ACC112 (cell line): ENCODE measurements at regions not wholly inside any gene's neighbourhood (a gene's known extent, or its start where the extent isn't known, plus 50 kb on each side); places are given as distances from the start of the nearest gene placed in this dataset.
"Not testable (repeated sequence)": the region's sequence is repeated elsewhere in the genome, so short reads cannot be mapped to it uniquely, and the experiment has no call there.

Experiments used
- H2AFZ ChIP-seq: fragments of 200-600 bp; sonication (generic); one replicate; pipeline ENCODE4 v1.6.0; 2017; ENCODE audit warnings: antibody characterized with exemption, low read length; ENCODE audit not compliant: unreplicated experiment
- H3K27ac ChIP-seq: fragments of 200-600 bp; sonication (generic); 2 replicates; pipeline ENCODE4 v1.5.1; 2014; ENCODE audit warnings: low read depth, mild to moderate bottlenecking, antibody characterized with exemption, low read length, moderate library complexity
- H3K27me3 ChIP-seq: fragments of 200-600 bp; sonication (generic); 2 replicates; pipeline ENCODE4 v1.6.1; 2014; ENCODE audit warnings: mild to moderate bottlenecking, antibody characterized with exemption, low read length, moderate library complexity, mixed read lengths; ENCODE audit not compliant: insufficient read depth
- H3K36me3 ChIP-seq: fragments of 200-600 bp; sonication (generic); 2 replicates; pipeline ENCODE4 v1.6.1; 2016; ENCODE audit warnings: mild to moderate bottlenecking, antibody characterized with exemption, low read length, moderate library complexity, mixed read lengths; ENCODE audit not compliant: insufficient read depth
- H3K4me1 ChIP-seq: fragments of 200-600 bp; sonication (generic); one replicate; pipeline ENCODE4 v1.6.1; 2016; ENCODE audit warnings: low read length, mixed read lengths; ENCODE audit not compliant: insufficient read depth, unreplicated experiment, control insufficient read depth
- H3K4me3 ChIP-seq: fragments of 200-600 bp; sonication (generic); 2 replicates; pipeline ENCODE4 v1.5.1; 2014; ENCODE audit warnings: mild to moderate bottlenecking, low read depth, low read length
- H3K79me2 ChIP-seq: fragments of 200-600 bp; sonication (generic); one replicate; pipeline ENCODE4 v1.6.0; 2016; ENCODE audit warnings: low read length; ENCODE audit not compliant: control insufficient read depth, unreplicated experiment, insufficient read depth

GRCh38 chr2:11877764-11878163 lies 131.3 kb downstream of the LPIN1 start:
- peaks cover 13% of the 10 kb centered on the region for H3K27me3 ChIP-seq
- no peak overlapping the region for H2AFZ ChIP-seq
- no peaks in the 10 kb centered on the region for H3K4me1 ChIP-seq
- H3K36me3 ChIP-seq = no peaks in the 10 kb centered on the region
- H3K4me3 ChIP-seq = no peak overlapping the region
- no peaks in the 10 kb centered on the region for H3K79me2 ChIP-seq
- no peak overlapping the region for H3K27ac ChIP-seq

- not testable (repeated sequence) for H3K79me2 ChIP-seq, H3K4me1 ChIP-seq, H3K36me3 ChIP-seq, H3K4me3 ChIP-seq, H3K27me3 ChIP-seq, H3K27ac ChIP-seq, H2AFZ ChIP-seq
Observed at GRCh38 chr2:11885253-11885652, 138.8 kb downstream of the LPIN1 start.

- H3K4me1 ChIP-seq, H3K27ac ChIP-seq, H3K27me3 ChIP-seq, H3K4me3 ChIP-seq, H3K36me3 ChIP-seq, H3K79me2 ChIP-seq, H2AFZ ChIP-seq: not testable (repeated sequence)
Observed at GRCh38 chr2:11886899-11887298, 140.5 kb downstream of the LPIN1 start.

DNA sequence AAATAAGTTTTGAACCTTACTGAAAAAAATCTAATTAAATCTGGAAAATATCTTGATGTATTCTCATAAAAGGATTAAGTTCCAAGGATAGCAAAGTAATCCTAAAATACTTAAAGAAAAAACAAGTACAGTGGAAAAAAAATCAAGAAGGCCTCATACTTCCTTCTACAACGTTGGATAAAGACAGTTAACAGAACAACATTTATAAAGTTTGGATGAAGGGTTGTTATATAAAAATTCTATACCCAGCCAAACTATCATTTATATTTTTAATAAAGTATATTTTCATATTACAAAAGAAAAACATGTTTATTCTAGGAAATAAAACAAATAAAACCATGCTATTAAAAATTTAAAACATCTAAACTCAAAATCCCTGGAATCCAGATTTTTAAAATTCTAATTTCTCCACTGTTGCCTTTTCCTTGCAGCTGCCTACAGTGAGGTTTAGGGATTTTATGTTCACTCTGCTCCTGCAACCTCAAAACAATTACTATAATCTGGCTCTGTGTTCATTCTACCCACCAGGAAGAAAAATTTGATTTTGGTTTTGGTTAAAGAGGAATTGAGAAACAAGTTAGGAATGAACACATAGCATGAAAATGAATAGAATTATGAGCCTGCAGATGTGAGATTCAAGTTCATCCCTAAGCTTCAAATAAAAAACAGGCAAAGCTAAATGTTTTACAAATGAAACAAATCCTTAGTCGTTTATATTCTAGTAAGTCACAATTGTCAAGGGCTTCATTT lies 142.8 kb downstream of the LPIN1 start:
- Histone ChIP-seq H3K27ac (no peak overlapping the region), H2AFZ (no peak overlapping the region), H3K79me2 (no peaks in the 10 kb centered on the region), H3K36me3 (no peaks in the 10 kb centered on the region), H3K27me3 (no peaks in the 10 kb centered on the region), H3K4me3 (no peak overlapping the region), H3K4me1 (no peaks in the 10 kb centered on the region)

GRCh38 chr2:11889854-11890253 lies 143.4 kb downstream of the LPIN1 start:
- H3K27ac ChIP-seq = no peak overlapping the region
- H3K27me3 ChIP-seq = no peaks in the 10 kb centered on the region
- no peak overlapping the region for H2AFZ ChIP-seq
- H3K79me2 ChIP-seq = no peaks in the 10 kb centered on the region
- no peaks in the 10 kb centered on the region for H3K4me1 ChIP-seq
- no peak overlapping the region for H3K4me3 ChIP-seq
- no peaks in the 10 kb centered on the region for H3K36me3 ChIP-seq

DNA sequence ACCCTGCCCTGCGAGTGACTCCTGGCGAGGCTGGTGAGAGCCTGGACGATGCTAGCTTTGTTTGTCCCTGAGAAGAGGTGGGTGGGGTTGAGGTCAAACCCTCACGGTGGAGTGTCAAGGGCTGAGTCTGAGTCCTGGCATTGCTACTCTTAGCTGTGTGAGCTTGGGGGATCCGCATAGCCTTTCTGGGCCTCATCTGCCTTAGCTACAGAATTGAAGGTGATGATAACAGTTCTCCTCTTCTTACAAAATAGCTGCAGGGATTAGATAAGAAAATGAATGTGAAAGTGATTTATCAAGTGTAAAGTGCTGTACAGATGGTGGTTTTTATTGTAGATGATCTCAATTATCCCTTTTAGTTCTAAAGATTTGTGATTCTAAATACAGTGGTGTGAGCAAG lies 144.6 kb downstream of the LPIN1 start:
- Histone ChIP-seq H2AFZ (no peak overlapping the region), H3K4me1 (no peaks in the 10 kb centered on the region), H3K27me3 (no peaks in the 10 kb centered on the region), H3K4me3 (no peak overlapping the region), H3K36me3 (no peaks in the 10 kb centered on the region), H3K79me2 (no peaks in the 10 kb centered on the region), H3K27ac (no peak overlapping the region)

GRCh38 chr2:11891671-11892440 lies 145.4 kb downstream of the LPIN1 start:
- Histone ChIP-seq H3K79me2 (no peaks in the 10 kb centered on the region), H3K27ac (no peak overlapping the region), H3K36me3 (no peaks in the 10 kb centered on the region)

DNA sequence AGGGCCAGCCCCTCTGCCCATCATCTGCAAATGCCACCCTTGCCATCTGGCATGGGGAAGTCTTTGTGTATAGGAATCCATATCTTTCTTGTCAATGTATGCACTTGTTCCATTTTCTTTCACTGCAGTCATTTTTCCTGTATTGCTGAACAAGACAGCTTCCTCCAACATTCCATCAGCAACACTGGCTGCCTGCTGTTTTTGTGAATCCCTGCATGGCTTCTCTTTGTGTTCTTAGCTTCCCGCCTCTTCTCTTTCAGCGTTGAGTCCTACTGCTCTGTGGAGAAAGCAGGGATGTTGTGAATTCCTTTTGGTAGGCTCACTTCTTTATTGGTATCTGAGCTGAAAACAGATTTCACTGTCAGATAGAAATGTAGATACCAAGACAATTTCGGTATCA lies 150.0 kb downstream of the LPIN1 start:
- peaks cover 11% of the 10 kb centered on the region for H3K4me1 ChIP-seq
- H2AFZ ChIP-seq = no peak overlapping the region
- H3K36me3 ChIP-seq = no peaks in the 10 kb centered on the region
- H3K4me3 ChIP-seq = no peak overlapping the region
- no peaks in the 10 kb centered on the region for H3K79me2 ChIP-seq
- H3K27me3 ChIP-seq = no peaks in the 10 kb centered on the region
- no peak overlapping the region for H3K27ac ChIP-seq

More at GRCh38 chr2:11891671-11892440, 145.4 kb downstream of the LPIN1 start:
- Histone ChIP-seq H2AFZ (no peak overlapping the region), H3K4me3 (no peak overlapping the region), H3K27me3 (no peaks in the 10 kb centered on the region), H3K4me1 (no peaks in the 10 kb centered on the region)

GRCh38 chr2:11898576-11898975 lies 152.1 kb downstream of the LPIN1 start:
- no peak overlapping the region for H3K4me3 ChIP-seq
- no peaks in the 10 kb centered on the region for H3K79me2 ChIP-seq
- no peaks in the 10 kb centered on the region for H3K27me3 ChIP-seq
- no peak overlapping the region for H3K27ac ChIP-seq
- no peaks in the 10 kb centered on the region for H3K36me3 ChIP-seq
- H2AFZ ChIP-seq = no peak overlapping the region
- peaks cover 11% of the 10 kb centered on the region for H3K4me1 ChIP-seq

DNA sequence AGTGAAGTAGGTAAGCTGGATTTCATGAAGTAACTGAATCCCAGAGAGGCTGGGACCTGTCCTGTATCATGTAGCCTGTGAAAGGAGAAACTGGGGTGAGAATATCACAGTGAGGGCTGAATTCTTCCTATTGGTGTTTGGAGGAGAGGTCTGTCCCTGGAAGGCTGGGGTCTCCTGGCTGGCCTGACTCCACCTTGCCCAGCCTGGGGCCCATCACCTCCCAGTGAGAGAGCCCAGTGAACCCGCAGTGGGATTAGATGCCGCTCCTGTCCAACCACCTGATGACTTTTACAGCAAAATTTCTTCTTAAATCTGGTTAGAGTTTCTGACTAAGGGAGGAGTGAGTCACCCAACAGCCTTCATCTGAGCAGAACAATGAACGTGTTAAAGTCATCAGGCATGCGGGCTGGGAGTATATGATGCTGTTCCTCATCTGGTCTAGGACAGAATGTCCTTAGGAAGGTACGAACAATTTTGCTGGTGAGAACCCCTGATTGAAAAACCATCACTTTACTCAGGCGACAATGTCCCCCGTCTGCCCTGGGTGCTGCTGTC lies 152.9 kb downstream of the LPIN1 start:
- no peaks in the 10 kb centered on the region for H3K79me2 ChIP-seq
- H2AFZ ChIP-seq = no peak overlapping the region

DNA sequence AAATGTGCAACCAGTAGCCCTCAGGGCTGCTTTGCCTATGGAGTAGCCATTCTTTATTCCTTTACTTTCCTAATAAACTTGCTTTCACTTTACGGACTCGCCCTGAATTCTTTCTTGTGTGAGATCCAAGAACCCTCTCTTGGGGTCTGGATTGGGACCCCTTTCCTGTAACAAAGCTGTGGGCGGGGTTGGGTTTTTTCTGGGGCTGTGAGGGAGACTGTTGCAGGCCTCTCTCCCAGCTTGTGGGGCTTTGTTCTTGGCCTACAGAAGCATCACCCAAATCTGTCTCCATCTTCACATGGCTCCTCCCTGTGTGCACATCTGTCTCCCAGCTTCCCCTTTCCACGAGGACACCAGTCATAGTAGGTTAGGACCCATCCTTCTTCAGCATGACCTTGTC lies 154.5 kb downstream of the LPIN1 start:
- Histone ChIP-seq H3K4me1 (peaks cover 11% of the 10 kb centered on the region), H3K27me3 (peaks cover 17% of the 10 kb centered on the region)
- not testable (repeated sequence) for H3K27ac ChIP-seq, H3K79me2 ChIP-seq, H3K36me3 ChIP-seq, H2AFZ ChIP-seq, H3K4me3 ChIP-seq

More for the DNA sequence above, 152.9 kb downstream of the LPIN1 start:
- H3K27me3 ChIP-seq = 0 out of 2 replicates have a peak, but pooled peaks cover 3% of the 10 kb centered on the region
- peak overlapping the region; percentile 21; the same call in 1 of the 2 replicates for H3K27ac ChIP-seq
- H3K4me3 ChIP-seq = no peak overlapping the region
- no peaks in the 10 kb centered on the region for H3K36me3 ChIP-seq
- peaks cover 11% of the 10 kb centered on the region for H3K4me1 ChIP-seq
